Liver (tissue), 3 donors: ENCODE measurements at regions not wholly inside any gene's neighbourhood (a gene's known extent, or its start where the extent isn't known, plus 50 kb on each side); places are given as distances from the start of the nearest gene placed in this dataset.

Source experiments
- CTCF ChIP-seq: fragments of 150-350 bp; IDR thresholded peaks from 2 replicates; pipeline ENCODE4 v1.5.1; 2017; ENCODE audit warnings: improper control_type of control experiment, low read depth, low read length; ENCODE audit not compliant: missing input control
- JUND ChIP-seq, 2 donors: IDR thresholded peaks; 2 replicates each; pipeline ENCODE4 v1.6.1; 2016; ENCODE audit warnings: antibody characterized with exemption in 2 of 2
- RAD21 ChIP-seq, 2 donors: IDR thresholded peaks; 2 replicates each; pipeline ENCODE4 v1.6.1; 2016; ENCODE audit warnings: antibody characterized with exemption in 2 of 2, mild to moderate bottlenecking in 2 of 2
- RXRA ChIP-seq, 2 donors: IDR thresholded peaks; 2 replicates each; pipeline ENCODE4 v1.6.1; 2017 to 2018; ENCODE audit warnings: antibody characterized with exemption in 2 of 2, mild to moderate bottlenecking in 1 of 2
- TAF1 ChIP-seq: conservative IDR thresholded peaks from 2 replicates; pipeline ENCODE4 v1.6.1; 2016; ENCODE audit warnings: antibody characterized with exemption, mild to moderate bottlenecking
- YY1 ChIP-seq: IDR thresholded peaks from 2 replicates; pipeline ENCODE4 v1.6.1; 2016; ENCODE audit warnings: antibody characterized with exemption, mild to moderate bottlenecking
- TF ChIP-seq, protein P1 (sequence below): IDR thresholded peaks from 2 replicates; pipeline ENCODE4 v1.6.1; 2016; ENCODE audit warnings: antibody characterized with exemption
- donor health status: healthy.
- donor health status: healthy.

GRCh38 chr2:19723021-19723420 is 178.8 kb downstream of the TTC32 start:
- no peak for TF ChIP-seq YY1
- no peak for TF ChIP-seq RAD21 (IDR thresholded peaks at IDR 0.05)
- TF ChIP-seq CTCF: no peak
- TF ChIP-seq RXRA (IDR thresholded peaks at IDR 0.05): no peak
- no peak for TF ChIP-seq JUND (IDR thresholded peaks at IDR 0.05)
- TF ChIP-seq, protein P1, sequence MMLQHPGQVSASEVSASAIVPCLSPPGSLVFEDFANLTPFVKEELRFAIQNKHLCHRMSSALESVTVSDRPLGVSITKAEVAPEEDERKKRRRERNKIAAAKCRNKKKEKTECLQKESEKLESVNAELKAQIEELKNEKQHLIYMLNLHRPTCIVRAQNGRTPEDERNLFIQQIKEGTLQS: no peak
- no peak for TF ChIP-seq TAF1
